ENCODE measurements at regions not wholly inside any gene's neighbourhood (a gene's known extent, or its start where the extent isn't known, plus 50 kb on each side); places are given as distances from the start of the nearest gene placed in this dataset.

GRCh38 chr2:58720770-58721697, 479.9 kb upstream of the FANCL start:
- intact Hi-C loops (cut with DNase I; ENCODE audit: low total_unique reads), result no loop called here
- Histone ChIP-seq H3K9me3 (no peaks in the 10 kb centered on the region), H3K27ac (no peak overlapping the region), H3K4me3 (no peak overlapping the region), H3K36me3 (no peaks in the 10 kb centered on the region), H3K27me3 (no peaks in the 10 kb centered on the region), H3K4me1 (no peaks in the 10 kb centered on the region)
- TF ChIP-seq CTCF (IDR thresholded peaks at IDR 0.05) (no peak), POLR2A (IDR thresholded peaks at IDR 0.05) (no peak), POLR2AphosphoS5 (IDR thresholded peaks at IDR 0.05) (no peak)
- DNase-seq (ENCODE audit: low spot score in 2 of 2), result no peak

- no peak overlapping the region for H3K27ac ChIP-seq
- H3K4me3 ChIP-seq, result no peak overlapping the region
- H3K36me3 ChIP-seq, result no peaks in the 10 kb centered on the region
- TF ChIP-seq CTCF (IDR thresholded peaks at IDR 0.05) (no peak), POLR2A (IDR thresholded peaks at IDR 0.05) (no peak), POLR2AphosphoS5 (IDR thresholded peaks at IDR 0.05) (no peak)
- H3K9me3 ChIP-seq, result no peaks in the 10 kb centered on the region
- no peaks in the 10 kb centered on the region for H3K27me3 ChIP-seq
- intact Hi-C loops (cut with DNase I; ENCODE audit: low total_unique reads), result no loop called here
- no peaks in the 10 kb centered on the region for H3K4me1 ChIP-seq
- no peak for DNase-seq (ENCODE audit: low spot score in 2 of 2)
Observed at GRCh38 chr2:58720033-58720769, 479.1 kb upstream of the FANCL start.

- no peak for DNase-seq (ENCODE audit: low spot score in 2 of 2)
- intact Hi-C loops (cut with DNase I; ENCODE audit: low total_unique reads), result no loop called here
- no peaks in the 10 kb centered on the region for H3K9me3 ChIP-seq
- TF ChIP-seq POLR2AphosphoS5 (IDR thresholded peaks at IDR 0.05), result no peak
- no peak for TF ChIP-seq POLR2A (IDR thresholded peaks at IDR 0.05)
- no peak for TF ChIP-seq CTCF (IDR thresholded peaks at IDR 0.05)
- no peak overlapping the region for H3K4me3 ChIP-seq
- no peaks in the 10 kb centered on the region for H3K27me3 ChIP-seq
- H3K4me1 ChIP-seq, result no peaks in the 10 kb centered on the region
- H3K36me3 ChIP-seq, result peaks cover 3% of the 10 kb centered on the region
- H3K27ac ChIP-seq, result no peak overlapping the region
Observed at GRCh38 chr2:58715344-58715743, 474.2 kb upstream of the FANCL start.

GRCh38 chr2:58714238-58714637, 473.1 kb upstream of the FANCL start:
- DNase-seq (ENCODE audit: low spot score in 2 of 2), result no peak
- intact Hi-C loops (cut with DNase I; ENCODE audit: low total_unique reads), result no loop called here
- Histone ChIP-seq H3K27me3 (no peaks in the 10 kb centered on the region), H3K27ac (no peak overlapping the region), H3K4me1 (no peaks in the 10 kb centered on the region), H3K9me3 (no peaks in the 10 kb centered on the region), H3K36me3 (peaks cover 3% of the 10 kb centered on the region), H3K4me3 (no peak overlapping the region)
- TF ChIP-seq CTCF (IDR thresholded peaks at IDR 0.05), result no peak
- no peak for TF ChIP-seq POLR2AphosphoS5 (IDR thresholded peaks at IDR 0.05)
- no peak for TF ChIP-seq POLR2A (IDR thresholded peaks at IDR 0.05)

- Histone ChIP-seq H3K4me3 (no peak overlapping the region), H3K27ac (no peak overlapping the region), H3K9me3 (no peaks in the 10 kb centered on the region), H3K36me3 (peaks cover 3% of the 10 kb centered on the region), H3K27me3 (no peaks in the 10 kb centered on the region), H3K4me1 (no peaks in the 10 kb centered on the region)
- TF ChIP-seq POLR2A (IDR thresholded peaks at IDR 0.05) (no peak), POLR2AphosphoS5 (IDR thresholded peaks at IDR 0.05) (no peak), CTCF (IDR thresholded peaks at IDR 0.05) (no peak)
- peak in 1 of 2 donors; percentile 67 for DNase-seq (ENCODE audit: low spot score in 2 of 2)
- intact Hi-C loops (cut with DNase I; ENCODE audit: low total_unique reads), result no loop called here
Observed at GRCh38 chr2:58710795-58711279, 469.7 kb upstream of the FANCL start.
